Activated naive CD8-positive, alpha-beta T cell treated with anti-CD3 and anti-CD28 coated beads, Interleukin-2, amount 10 ng/mL, durations not matched to agents 7 days and 5 days (primary cell): ENCODE measurements at regions not wholly inside any gene's neighbourhood (a gene's known extent, or its start where the extent isn't known, plus 50 kb on each side); places are given as distances from the start of the nearest gene placed in this dataset.

Source experiments
- ATAC-seq: fragments of 150-1000 bp; cut with Tn5 transposase; one replicate; pipeline ENCODE4 v1.10.0; 2021; ENCODE audit warnings: low read depth, moderate library complexity
- POLR2A ChIA-PET: fragments of 350-600 bp; sonication (Branson Sonifier 250); formaldehyde crosslinking; loops from one replicate; lab custom pipeline; 2021; ENCODE audit warnings: antibody characterized with exemption; lab: Charles Lee
- DNase-seq: peaks from one replicate; pipeline ENCODE4 v3.0.0; 2021
- H3K27ac Mint-ChIP-seq: one replicate; pipeline ENCODE4 v1.8.0; 2022; ENCODE audit warnings: mild to moderate bottlenecking, mixed read lengths
- H3K27me3 Mint-ChIP-seq: one replicate; pipeline ENCODE4 v1.8.0; 2022; ENCODE audit warnings: mild to moderate bottlenecking, moderate library complexity, mixed read lengths
- H3K36me3 Mint-ChIP-seq: one replicate; pipeline ENCODE4 v1.8.0; 2021; ENCODE audit warnings: mild to moderate bottlenecking, mixed read lengths
- H3K4me1 Mint-ChIP-seq: one replicate; pipeline ENCODE4 v1.8.0; 2021; ENCODE audit warnings: mixed read lengths
- H3K4me3 Mint-ChIP-seq: one replicate; pipeline ENCODE4 v1.8.0; 2022; ENCODE audit warnings: mild to moderate bottlenecking, moderate library complexity, mixed read lengths
- H3K9me3 Mint-ChIP-seq: one replicate; pipeline ENCODE4 v1.8.0; 2021; ENCODE audit warnings: mixed read lengths

DNA sequence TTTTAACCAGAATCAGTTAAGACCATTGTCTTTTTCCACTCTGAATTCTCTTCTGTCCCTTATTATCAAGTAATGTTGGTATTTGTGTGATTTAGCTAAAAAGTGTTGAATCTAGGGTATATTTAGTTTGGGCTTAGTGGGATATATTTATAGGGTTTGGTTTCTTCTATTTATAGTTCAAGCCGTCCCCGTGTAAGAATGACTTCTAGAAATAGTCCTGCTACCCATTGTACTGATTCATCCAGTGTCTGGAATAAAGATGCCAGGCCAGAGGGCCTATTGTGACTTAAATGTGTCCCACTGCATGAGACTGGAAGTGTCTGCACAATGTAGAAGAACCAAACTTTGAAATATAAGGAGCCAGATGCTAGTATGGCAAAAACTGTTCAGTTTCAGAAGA lies 364.8 kb downstream of the TNS1 start:
- Mint-ChIP-seq H3K4me1 (no peaks in the 10 kb centered on the region), H3K36me3 (no peaks in the 10 kb centered on the region), H3K4me3 (no peak overlapping the region), H3K27ac (no peak overlapping the region), H3K9me3 (no peaks in the 10 kb centered on the region), H3K27me3 (no peaks in the 10 kb centered on the region)
- DNase-seq (no peak), ATAC-seq (no peak)
- POLR2A ChIA-PET: no interaction called here

- no peaks in the 10 kb centered on the region for H3K27me3 Mint-ChIP-seq
- ATAC-seq (no peak), DNase-seq (no peak)
- H3K9me3 Mint-ChIP-seq: no peaks in the 10 kb centered on the region
- no peaks in the 10 kb centered on the region for H3K36me3 Mint-ChIP-seq
- no peaks in the 10 kb centered on the region for H3K4me1 Mint-ChIP-seq
- H3K27ac Mint-ChIP-seq: no peak overlapping the region
- no peak overlapping the region for H3K4me3 Mint-ChIP-seq
- POLR2A ChIA-PET: no interaction called here
Observed at GRCh38 chr2:217636991-217637561, 365.7 kb downstream of the TNS1 start.

DNA sequence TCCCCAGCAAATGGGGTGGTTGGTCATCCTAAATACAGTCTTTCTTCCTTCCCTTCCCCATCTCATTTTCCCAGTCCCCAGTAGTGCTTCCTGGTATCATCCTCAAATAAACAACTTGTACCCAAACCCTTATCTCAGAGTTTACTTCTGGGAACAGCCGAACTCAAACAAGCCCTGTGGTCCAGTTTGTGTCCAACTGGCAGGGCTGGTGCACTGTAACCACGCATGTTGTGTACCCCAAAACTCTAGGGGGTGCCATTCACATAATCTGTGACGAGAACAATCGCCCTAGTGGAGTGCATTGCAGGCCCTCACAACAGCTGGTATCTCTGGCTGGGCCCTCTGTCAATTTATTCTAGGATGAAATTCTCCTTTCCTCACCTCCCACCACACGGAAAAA lies 366.2 kb downstream of the TNS1 start:
- POLR2A ChIA-PET: no interaction called here
- H3K27ac Mint-ChIP-seq: no peak overlapping the region
- H3K9me3 Mint-ChIP-seq: no peaks in the 10 kb centered on the region
- H3K27me3 Mint-ChIP-seq: no peaks in the 10 kb centered on the region
- no peaks in the 10 kb centered on the region for H3K4me1 Mint-ChIP-seq
- no peak for DNase-seq
- H3K36me3 Mint-ChIP-seq: no peaks in the 10 kb centered on the region
- no peak for ATAC-seq
- H3K4me3 Mint-ChIP-seq: no peak overlapping the region

GRCh38 chr2:217634871-217635270 lies 367.9 kb downstream of the TNS1 start:
- H3K36me3 Mint-ChIP-seq: no peaks in the 10 kb centered on the region
- ATAC-seq: no peak
- H3K27me3 Mint-ChIP-seq: peaks cover 5% of the 10 kb centered on the region
- H3K9me3 Mint-ChIP-seq: no peaks in the 10 kb centered on the region
- no peaks in the 10 kb centered on the region for H3K4me1 Mint-ChIP-seq
- POLR2A ChIA-PET: no interaction called here
- no peak for DNase-seq
- no peak overlapping the region for H3K27ac Mint-ChIP-seq
- no peak overlapping the region for H3K4me3 Mint-ChIP-seq

DNA sequence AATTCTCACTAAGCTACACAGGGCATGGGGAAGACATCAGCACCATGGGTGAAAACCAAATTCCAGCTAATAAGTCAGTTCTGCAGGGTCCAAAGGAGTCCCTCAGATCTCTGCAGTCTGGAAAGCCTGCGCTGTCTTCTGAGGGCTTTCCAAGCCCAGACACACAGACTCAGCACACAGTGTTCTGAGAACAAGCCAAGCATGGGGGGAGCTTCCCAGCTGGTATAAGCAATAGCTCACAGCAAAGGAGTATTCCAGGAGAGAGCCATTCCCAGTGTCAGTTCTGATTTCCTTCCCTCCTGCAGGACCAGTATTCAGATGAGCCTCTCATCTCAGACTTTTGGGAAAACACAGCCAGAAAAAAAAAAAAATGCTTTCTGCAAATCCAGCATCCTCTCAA lies 370.8 kb downstream of the TNS1 start:
- no peak overlapping the region for H3K27ac Mint-ChIP-seq
- H3K4me3 Mint-ChIP-seq: no peak overlapping the region

DNA sequence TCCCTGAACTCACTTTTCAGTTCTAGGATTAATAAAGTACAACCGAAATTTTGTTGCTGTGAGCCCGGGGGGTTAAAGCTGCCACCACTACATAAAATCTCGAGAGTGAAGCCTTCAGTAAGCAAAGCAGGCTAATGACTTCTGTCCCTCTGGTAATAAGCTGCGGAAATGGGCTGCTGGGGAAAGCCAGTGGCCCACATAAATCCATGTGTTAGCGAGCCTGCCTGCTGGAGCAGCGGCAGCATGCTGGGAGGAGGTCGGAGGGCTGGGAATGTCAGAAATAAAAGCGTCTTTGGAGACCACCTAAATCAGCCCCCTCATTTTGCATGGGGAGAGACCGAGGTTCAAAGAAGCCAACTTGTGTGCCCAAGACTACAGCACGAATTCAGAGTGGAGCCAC lies 371.7 kb downstream of the TNS1 start:
- Mint-ChIP-seq H3K36me3 (no peaks in the 10 kb centered on the region), H3K9me3 (no peaks in the 10 kb centered on the region), H3K27ac (no peak overlapping the region), H3K4me3 (no peak overlapping the region), H3K27me3 (peaks cover 5% of the 10 kb centered on the region), H3K4me1 (no peaks in the 10 kb centered on the region)
- DNase-seq: no peak
- POLR2A ChIA-PET: no interaction called here
- no peak for ATAC-seq

More for the DNA sequence above, 370.8 kb downstream of the TNS1 start:
- no peak for DNase-seq
- peaks cover 5% of the 10 kb centered on the region for H3K27me3 Mint-ChIP-seq
- POLR2A ChIA-PET: no interaction called here
- no peaks in the 10 kb centered on the region for H3K4me1 Mint-ChIP-seq
- no peaks in the 10 kb centered on the region for H3K9me3 Mint-ChIP-seq
- H3K36me3 Mint-ChIP-seq: no peaks in the 10 kb centered on the region
- ATAC-seq: no peak

GRCh38 chr2:217629347-217629746 lies 373.4 kb downstream of the TNS1 start:
- H3K9me3 Mint-ChIP-seq: no peaks in the 10 kb centered on the region
- POLR2A ChIA-PET: no interaction called here
- DNase-seq (no peak), ATAC-seq (no peak)
- peaks cover 5% of the 10 kb centered on the region for H3K27me3 Mint-ChIP-seq
- no peak overlapping the region for H3K27ac Mint-ChIP-seq
- no peaks in the 10 kb centered on the region for H3K4me1 Mint-ChIP-seq
- no peak overlapping the region for H3K4me3 Mint-ChIP-seq
- peaks cover 2% of the 10 kb centered on the region for H3K36me3 Mint-ChIP-seq

DNA sequence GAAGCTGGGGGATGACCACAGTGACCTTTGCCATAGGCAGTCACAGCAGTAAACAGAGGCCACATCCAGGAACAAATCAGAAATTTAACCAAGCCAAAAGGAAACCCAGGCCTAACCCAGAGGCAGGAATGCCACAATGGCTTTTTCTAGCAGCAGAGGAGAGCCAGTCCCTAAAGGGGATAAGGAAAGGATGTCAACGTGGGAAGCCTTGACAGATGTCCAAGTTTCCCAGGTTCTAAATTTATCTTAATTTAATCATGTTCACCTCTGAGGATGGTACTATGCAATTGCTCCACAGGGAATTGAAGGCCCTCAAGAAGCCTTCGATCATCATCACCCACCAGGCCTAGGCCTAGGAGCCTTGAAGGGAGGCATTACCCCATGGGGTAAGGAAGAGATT lies 374.7 kb downstream of the TNS1 start:
- Mint-ChIP-seq H3K9me3 (peaks cover 2% of the 10 kb centered on the region), H3K27ac (no peak overlapping the region), H3K4me1 (no peaks in the 10 kb centered on the region), H3K4me3 (no peak overlapping the region), H3K27me3 (peaks cover 5% of the 10 kb centered on the region), H3K36me3 (peaks cover 2% of the 10 kb centered on the region)
- DNase-seq (no peak), ATAC-seq (no peak)
- POLR2A ChIA-PET: no interaction called here

DNA sequence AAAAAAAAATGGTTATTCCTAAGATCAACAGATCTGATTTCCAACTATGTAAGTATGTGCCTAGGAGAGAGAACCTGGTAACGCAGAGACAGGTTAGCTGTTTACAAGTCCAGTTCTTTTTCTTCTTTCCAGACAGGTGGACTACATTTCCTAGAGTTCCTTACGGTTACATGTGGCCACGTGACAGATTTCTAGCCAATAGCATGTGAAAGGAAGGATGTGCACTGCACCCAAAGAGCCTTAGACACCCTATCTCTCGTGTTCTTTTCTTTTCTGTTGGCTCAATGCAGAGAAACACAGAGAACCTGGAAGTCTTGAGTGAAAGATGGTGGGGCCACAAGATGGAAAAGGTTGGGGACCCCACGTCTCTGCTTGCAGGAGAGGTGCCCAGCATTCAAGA lies 375.9 kb downstream of the TNS1 start:
- Mint-ChIP-seq H3K4me3 (no peak overlapping the region), H3K9me3 (peaks cover 2% of the 10 kb centered on the region), H3K36me3 (peaks cover 2% of the 10 kb centered on the region), H3K4me1 (no peaks in the 10 kb centered on the region), H3K27me3 (peaks cover 5% of the 10 kb centered on the region), H3K27ac (no peak overlapping the region)
- POLR2A ChIA-PET: no interaction called here
- no peak for DNase-seq
- ATAC-seq: no peak

GRCh38 chr2:217625557-217626169 lies 377.1 kb downstream of the TNS1 start:
- Mint-ChIP-seq H3K4me3 (no peak overlapping the region), H3K9me3 (peaks cover 2% of the 10 kb centered on the region), H3K4me1 (no peaks in the 10 kb centered on the region), H3K36me3 (peaks cover 2% of the 10 kb centered on the region), H3K27ac (no peak overlapping the region), H3K27me3 (no peaks in the 10 kb centered on the region)
- POLR2A ChIA-PET: no interaction called here
- ATAC-seq (no peak), DNase-seq (no peak)

- H3K4me1 Mint-ChIP-seq: no peaks in the 10 kb centered on the region
- peaks cover 2% of the 10 kb centered on the region for H3K36me3 Mint-ChIP-seq
- H3K27ac Mint-ChIP-seq: no peak overlapping the region
- no peak for DNase-seq
- no peak for ATAC-seq
- no peak overlapping the region for H3K4me3 Mint-ChIP-seq
- POLR2A ChIA-PET: no interaction called here
- peaks cover 2% of the 10 kb centered on the region for H3K27me3 Mint-ChIP-seq
- H3K9me3 Mint-ChIP-seq: peaks cover 2% of the 10 kb centered on the region
Observed at GRCh38 chr2:217623281-217623912, 379.4 kb downstream of the TNS1 start.

DNA sequence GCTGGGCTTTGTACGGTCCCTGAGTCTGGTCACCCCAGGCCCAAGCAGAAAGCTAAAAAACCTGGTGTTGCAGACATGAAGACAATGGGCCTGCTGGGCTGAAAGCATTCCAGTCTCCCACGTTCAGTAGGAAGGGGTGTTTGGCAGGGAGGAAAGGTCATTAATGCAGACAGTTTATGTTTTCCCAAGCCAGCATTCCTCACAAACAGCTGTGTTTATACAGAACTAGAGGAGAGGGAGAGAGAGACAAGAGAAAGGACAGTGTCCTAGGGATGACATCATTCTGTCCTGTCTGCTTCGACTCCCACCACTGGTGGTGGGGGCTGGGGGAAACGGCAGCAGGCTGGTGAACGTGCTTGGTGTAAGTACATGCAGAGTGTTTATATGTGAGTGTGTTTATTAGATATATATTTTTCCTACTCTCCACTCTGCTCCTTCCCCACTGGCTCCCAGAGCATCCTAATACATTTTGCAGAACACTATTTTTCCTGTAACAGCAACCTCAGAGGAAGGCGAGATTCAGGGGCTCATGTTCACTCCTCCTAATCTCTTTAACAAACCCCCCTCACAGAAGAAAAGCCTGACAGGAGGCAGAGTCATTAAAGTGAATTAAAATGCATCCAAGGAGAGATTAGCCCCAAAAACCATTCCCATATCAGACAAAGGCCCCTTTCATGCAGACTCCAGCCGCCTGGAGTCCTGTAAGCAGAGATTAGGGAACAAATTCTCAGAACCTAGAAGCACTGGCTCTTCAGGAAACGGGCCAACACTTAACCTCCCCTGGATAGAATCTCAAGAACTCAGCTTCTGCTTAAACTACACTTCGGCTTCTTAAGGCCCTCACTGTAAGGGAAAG lies 380.4 kb downstream of the TNS1 start:
- Mint-ChIP-seq H3K27me3 (peaks cover 2% of the 10 kb centered on the region), H3K27ac (no peak overlapping the region), H3K4me3 (no peak overlapping the region), H3K4me1 (no peaks in the 10 kb centered on the region), H3K36me3 (peaks cover 2% of the 10 kb centered on the region), H3K9me3 (peaks cover 2% of the 10 kb centered on the region)
- POLR2A ChIA-PET: no interaction called here
- no peak for ATAC-seq
- DNase-seq: no peak

GRCh38 chr2:217621391-217621801 lies 381.4 kb downstream of the TNS1 start:
- POLR2A ChIA-PET: no interaction called here
- ATAC-seq: no peak
- Mint-ChIP-seq H3K36me3 (peaks cover 2% of the 10 kb centered on the region), H3K9me3 (peaks cover 2% of the 10 kb centered on the region), H3K4me3 (no peak overlapping the region), H3K27ac (no peak overlapping the region), H3K4me1 (no peaks in the 10 kb centered on the region), H3K27me3 (peaks cover 2% of the 10 kb centered on the region)
- no peak for DNase-seq
